OCI-LY7 (cell line): ENCODE measurements at regions not wholly inside any gene's neighbourhood (a gene's known extent, or its start where the extent isn't known, plus 50 kb on each side); places are given as distances from the start of the nearest gene placed in this dataset.

Source experiments
- BruUV-seq: library from RNA; stranded (reverse); fragments of 400-500 nt; replicated peaks from 2 replicates; lab custom pipeline; 2021; lab: Mats Ljungman, UMichigan
- CTCF ChIA-PET: fragments of 300-600 bp; sonication (Branson Sonifier 250); formaldehyde crosslinking; loops from one replicate; lab custom pipeline; 2022; ENCODE audit warnings: antibody characterized with exemption; ENCODE audit not compliant: unreplicated experiment; lab: Charles Lee
- POLR2A ChIA-PET: fragments of 300-600 bp; sonication (Branson Sonifier 250); formaldehyde crosslinking; loops from one replicate; lab custom pipeline; 2022; ENCODE audit warnings: antibody characterized with exemption; lab: Charles Lee
- DNase-seq: peaks from one replicate; pipeline ENCODE4 v3.0.0-alpha.2; 2015; ENCODE audit warnings: low spot score
- H2AFZ ChIP-seq: fragments of 200-600 bp; sonication (generic), shearing (Covaris generic); 2 replicates; pipeline ENCODE4 v1.6.1; 2014; ENCODE audit warnings: mild to moderate bottlenecking, antibody characterized with exemption, low read length, moderate library complexity
- H3K27ac ChIP-seq: fragments of 200-600 bp; sonication (generic); 2 replicates; pipeline ENCODE4 v1.5.1; 2014; ENCODE audit warnings: mixed run types, low read depth, mild to moderate bottlenecking, moderate library complexity, low read length, inconsistent platforms; ENCODE audit not compliant: poor library complexity, severe bottlenecking
- H3K36me3 ChIP-seq: fragments of 200-600 bp; sonication (generic); 2 replicates; pipeline ENCODE4 v1.6.1; 2014; ENCODE audit warnings: mild to moderate bottlenecking, antibody characterized with exemption, low read length, moderate library complexity, mixed read lengths; ENCODE audit not compliant: insufficient read depth
- H3K4me1 ChIP-seq: fragments of 200-600 bp; sonication (generic); 2 replicates; pipeline ENCODE4 v1.5.1; 2014; ENCODE audit warnings: mild to moderate bottlenecking, low read length; ENCODE audit not compliant: insufficient read depth, poor library complexity, severe bottlenecking
- H3K4me2 ChIP-seq: fragments of 200-600 bp; sonication (generic); 2 replicates; pipeline ENCODE4 v1.6.1; 2014; ENCODE audit warnings: mild to moderate bottlenecking, low read length
- H3K4me3 ChIP-seq: fragments of 200-600 bp; sonication (generic); 2 replicates; pipeline ENCODE4 v1.5.1; 2014; ENCODE audit warnings: mild to moderate bottlenecking, low read depth, low read length; ENCODE audit not compliant: poor library complexity, severe bottlenecking
- H3K79me2 ChIP-seq: fragments of 200-600 bp; sonication (generic); 2 replicates; pipeline ENCODE4 v1.6.1; 2016; ENCODE audit warnings: low read depth, mild to moderate bottlenecking, low read length, moderate library complexity, mixed read lengths; ENCODE audit not compliant: insufficient read depth
- H3K9me2 ChIP-seq: fragments of 200-600 bp; sonication (generic); 2 replicates; pipeline ENCODE4 v1.6.1; 2016; ENCODE audit warnings: mild to moderate bottlenecking, low read length, mixed read lengths; ENCODE audit not compliant: insufficient read depth
- H3K9me3 ChIP-seq: fragments of 200-600 bp; sonication (generic); 2 replicates; pipeline ENCODE4 v1.6.1; 2014; ENCODE audit warnings: mild to moderate bottlenecking, mixed run types, low read length, mixed read lengths
- H4K20me1 ChIP-seq: fragments of 200-600 bp; sonication (generic); 2 replicates; pipeline ENCODE4 v1.6.1; 2014; ENCODE audit warnings: mild to moderate bottlenecking, antibody characterized with exemption, low read length, moderate library complexity, mixed read lengths; ENCODE audit not compliant: insufficient read depth
- CTCF ChIP-seq: fragments of 200-600 bp; sonication (generic); conservative IDR thresholded peaks from 2 replicates; pipeline ENCODE4 v1.5.1; 2014; ENCODE audit warnings: mild to moderate bottlenecking, antibody characterized with exemption, low read length, moderate library complexity, mixed read lengths
- EZH2phosphoT487 ChIP-seq: fragments of 200-600 bp; sonication (generic); IDR thresholded peaks from 2 replicates; pipeline ENCODE4 v1.6.1; 2018; ENCODE audit warnings: low read depth, borderline replicate concordance, mild to moderate bottlenecking, mixed run types, antibody characterized with exemption, low read length, moderate library complexity, mixed read lengths
- intact Hi-C: fragments of 100-400 bp; cut with micrococcal nuclease; formaldehyde crosslinking; loops from one replicate; pipeline ENCODE4 v1.10.0; 2022; ENCODE audit not compliant: unreplicated experiment

- H3K4me1 ChIP-seq: no peaks in the 10 kb centered on the region
- POLR2A ChIA-PET: no interaction called here
- H3K79me2 ChIP-seq: no peaks in the 10 kb centered on the region
- H3K9me2 ChIP-seq: no peaks in the 10 kb centered on the region
- H2AFZ ChIP-seq: no peak overlapping the region
- no TSS peak for BruUV-seq
- no peak for TF ChIP-seq CTCF
- TF ChIP-seq EZH2phosphoT487: no peak
- no peak for DNase-seq
- H3K9me3 ChIP-seq: no peaks in the 10 kb centered on the region
- H3K27ac ChIP-seq: no peak overlapping the region
- H3K4me2 ChIP-seq: no peak overlapping the region
- CTCF ChIA-PET: no interaction called here
- no peaks in the 10 kb centered on the region for H4K20me1 ChIP-seq
- intact Hi-C loops: no loop called here
- no peaks in the 10 kb centered on the region for H3K36me3 ChIP-seq
- H3K4me3 ChIP-seq: no peak overlapping the region
Measured at GRCh38 chr11:91023731-91024130, 800.9 kb upstream of the CHORDC1 start.

DNA sequence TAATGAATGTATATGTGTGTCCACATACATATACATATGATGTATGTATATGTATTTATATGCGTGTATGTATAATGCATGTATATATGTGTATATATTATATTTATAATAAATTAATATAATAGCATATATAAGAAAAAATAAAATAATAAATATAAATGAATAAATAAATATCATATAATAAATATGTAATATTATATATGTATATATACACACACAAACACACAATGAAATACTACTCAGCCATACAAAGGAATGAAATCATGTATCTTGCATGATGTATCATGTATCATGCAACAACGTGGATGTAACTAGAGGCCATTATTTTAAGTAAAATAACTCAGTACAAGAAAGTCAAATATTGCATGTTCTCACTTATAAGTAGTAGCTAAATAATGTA, 788.7 kb upstream of the CHORDC1 start:
- Histone ChIP-seq H3K4me2 (no peak overlapping the region), H4K20me1 (no peaks in the 10 kb centered on the region), H2AFZ (no peak overlapping the region), H3K9me2 (no peaks in the 10 kb centered on the region), H3K4me1 (no peaks in the 10 kb centered on the region), H3K79me2 (no peaks in the 10 kb centered on the region), H3K4me3 (no peak overlapping the region), H3K9me3 (0 out of 2 replicates have a peak, but pooled peaks cover 3% of the 10 kb centered on the region), H3K36me3 (no peaks in the 10 kb centered on the region), H3K27ac (no peak overlapping the region)
- ChIA-PET CTCF (no interaction called here), POLR2A (no interaction called here)
- intact Hi-C loops: no loop called here
- DNase-seq: no peak
- TF ChIP-seq CTCF: no peak
- TF ChIP-seq EZH2phosphoT487: no peak
- BruUV-seq: no TSS peak

DNA sequence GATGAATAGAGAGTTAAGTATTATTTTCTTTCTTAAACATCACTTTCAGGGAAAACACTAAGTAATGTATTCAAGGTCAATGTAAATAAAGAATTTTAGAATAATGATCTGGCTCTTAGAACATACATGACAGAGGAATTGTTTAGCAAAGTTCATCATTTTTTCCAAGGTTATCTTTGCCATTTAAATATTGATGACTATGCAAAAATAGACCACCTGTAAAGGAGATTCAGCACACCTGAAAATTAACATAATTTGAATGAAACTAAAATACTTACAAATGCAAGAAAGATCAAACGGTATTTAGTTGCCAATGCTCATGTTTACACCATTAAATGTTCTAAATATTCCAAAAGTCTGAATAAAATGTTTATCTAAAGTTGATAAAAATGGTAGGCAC, 782.6 kb upstream of the CHORDC1 start:
- intact Hi-C loops: no loop called here
- H3K36me3 ChIP-seq: no peaks in the 10 kb centered on the region
- no peaks in the 10 kb centered on the region for H4K20me1 ChIP-seq
- H3K9me3 ChIP-seq: no peaks in the 10 kb centered on the region
- TF ChIP-seq EZH2phosphoT487 (no peak), CTCF (no peak)
- no peak overlapping the region for H3K27ac ChIP-seq
- H3K4me1 ChIP-seq: no peaks in the 10 kb centered on the region
- H3K4me2 ChIP-seq: no peak overlapping the region
- no peaks in the 10 kb centered on the region for H3K79me2 ChIP-seq
- ChIA-PET CTCF (no interaction called here), POLR2A (no interaction called here)
- DNase-seq: no peak
- H2AFZ ChIP-seq: no peak overlapping the region
- no TSS peak for BruUV-seq
- H3K4me3 ChIP-seq: no peak overlapping the region
- no peaks in the 10 kb centered on the region for H3K9me2 ChIP-seq
